ENCODE measurements at regions not wholly inside any gene's neighbourhood (a gene's known extent, or its start where the extent isn't known, plus 50 kb on each side); places are given as distances from the start of the nearest gene placed in this dataset.

DNA sequence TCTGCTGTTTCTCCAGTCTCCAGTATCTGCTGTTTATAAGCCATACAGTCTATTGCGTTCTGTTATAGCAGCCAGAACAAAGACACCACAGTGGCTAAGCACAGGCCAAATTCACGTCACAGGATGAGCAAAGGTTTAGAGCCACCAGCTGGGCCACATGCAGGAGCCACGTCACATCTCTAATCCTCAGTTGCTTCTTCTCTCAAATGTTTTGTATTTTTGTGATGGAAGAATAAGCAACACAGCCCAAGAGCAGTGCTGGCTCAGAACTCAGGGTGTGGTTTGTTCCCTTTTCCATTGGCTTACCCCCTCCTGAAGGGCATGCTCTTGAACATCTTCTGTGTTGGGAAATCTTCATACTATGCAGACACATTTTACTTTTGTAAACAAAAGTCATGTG is 309.4 kb upstream of the CDH5 start:
- TF ChIP-seq EZH2 (IDR thresholded peaks at IDR 0.05) (no peak), POLR2AphosphoS5 (IDR thresholded peaks at IDR 0.05; ENCODE audit: borderline replicate concordance, low read depth, low read length) (no peak), FOXP2 (optimal IDR thresholded peaks at IDR 0.05; ENCODE audit: control extremely low read depth, extremely low read length, insufficient read depth) (no peak)
